ENCODE measurements at regions not wholly inside any gene's neighbourhood (a gene's known extent, or its start where the extent isn't known, plus 50 kb on each side); places are given as distances from the start of the nearest gene placed in this dataset.

GRCh38 chr1:95966866-95967265, 732.9 kb downstream of the RWDD3 start:
- Mint-ChIP-seq H3K4me1 (ENCODE audit: low read depth, unreplicated experiment) (no peaks in the 10 kb centered on the region), H3K27ac (ENCODE audit: unreplicated experiment) (no peak overlapping the region), H3K9me3 (ENCODE audit: unreplicated experiment) (no peaks in the 10 kb centered on the region), H3K4me3 (ENCODE audit: unreplicated experiment) (no peak overlapping the region), H3K27me3 (ENCODE audit: unreplicated experiment) (no peaks in the 10 kb centered on the region), H3K36me3 (ENCODE audit: unreplicated experiment) (no peaks in the 10 kb centered on the region)
- DNase-seq = no peak
- no peak for TF ChIP-seq CTCF (IDR thresholded peaks at IDR 0.05; ENCODE audit: partially characterized antibody, unreplicated experiment)

- TF ChIP-seq CTCF (IDR thresholded peaks at IDR 0.05; ENCODE audit: partially characterized antibody, unreplicated experiment) = no peak
- Mint-ChIP-seq H3K4me3 (ENCODE audit: unreplicated experiment) (no peak overlapping the region), H3K36me3 (ENCODE audit: unreplicated experiment) (no peaks in the 10 kb centered on the region), H3K9me3 (ENCODE audit: unreplicated experiment) (peaks cover 2% of the 10 kb centered on the region), H3K27ac (ENCODE audit: unreplicated experiment) (no peak overlapping the region), H3K4me1 (ENCODE audit: low read depth, unreplicated experiment) (no peaks in the 10 kb centered on the region), H3K27me3 (ENCODE audit: unreplicated experiment) (peaks cover 2% of the 10 kb centered on the region)
- DNase-seq = no peak
These were observed 740.6 kb downstream of the RWDD3 start for GRCh38 chr1:95974586-95974985.

GRCh38 chr1:95982711-95983110, 738.9 kb upstream of the PTBP2 start:
- H3K27ac Mint-ChIP-seq (ENCODE audit: unreplicated experiment) = no peak overlapping the region
- no peaks in the 10 kb centered on the region for H3K36me3 Mint-ChIP-seq (ENCODE audit: unreplicated experiment)
- H3K4me1 Mint-ChIP-seq (ENCODE audit: low read depth, unreplicated experiment) = peaks cover 7% of the 10 kb centered on the region
- no peak for TF ChIP-seq CTCF (IDR thresholded peaks at IDR 0.05; ENCODE audit: partially characterized antibody, unreplicated experiment)
- DNase-seq = no peak
- H3K4me3 Mint-ChIP-seq (ENCODE audit: unreplicated experiment) = no peak overlapping the region
- no peaks in the 10 kb centered on the region for H3K9me3 Mint-ChIP-seq (ENCODE audit: unreplicated experiment)
- H3K27me3 Mint-ChIP-seq (ENCODE audit: unreplicated experiment) = peaks cover 2% of the 10 kb centered on the region

- H3K4me1 Mint-ChIP-seq (ENCODE audit: low read depth, unreplicated experiment) = peaks cover 7% of the 10 kb centered on the region
- H3K27me3 Mint-ChIP-seq (ENCODE audit: unreplicated experiment) = peaks cover 2% of the 10 kb centered on the region
- TF ChIP-seq CTCF (IDR thresholded peaks at IDR 0.05; ENCODE audit: partially characterized antibody, unreplicated experiment) = no peak
- H3K36me3 Mint-ChIP-seq (ENCODE audit: unreplicated experiment) = no peaks in the 10 kb centered on the region
- H3K4me3 Mint-ChIP-seq (ENCODE audit: unreplicated experiment) = no peak overlapping the region
- DNase-seq = no peak
- no peak overlapping the region for H3K27ac Mint-ChIP-seq (ENCODE audit: unreplicated experiment)
- no peaks in the 10 kb centered on the region for H3K9me3 Mint-ChIP-seq (ENCODE audit: unreplicated experiment)
These were observed 737.8 kb upstream of the PTBP2 start for GRCh38 chr1:95983831-95984230.

GRCh38 chr1:95984798-95985374, 736.7 kb upstream of the PTBP2 start:
- no peak for DNase-seq
- H3K27ac Mint-ChIP-seq (ENCODE audit: unreplicated experiment) = peak overlapping the region; percentile 85
- H3K36me3 Mint-ChIP-seq (ENCODE audit: unreplicated experiment) = no peaks in the 10 kb centered on the region
- no peaks in the 10 kb centered on the region for H3K9me3 Mint-ChIP-seq (ENCODE audit: unreplicated experiment)
- TF ChIP-seq CTCF (IDR thresholded peaks at IDR 0.05; ENCODE audit: partially characterized antibody, unreplicated experiment) = no peak
- no peak overlapping the region for H3K4me3 Mint-ChIP-seq (ENCODE audit: unreplicated experiment)
- H3K27me3 Mint-ChIP-seq (ENCODE audit: unreplicated experiment) = no peaks in the 10 kb centered on the region
- peaks cover 7% of the 10 kb centered on the region for H3K4me1 Mint-ChIP-seq (ENCODE audit: low read depth, unreplicated experiment)
